Skeletal muscle satellite cell (primary cell): ENCODE measurements at regions not wholly inside any gene's neighbourhood (a gene's known extent, or its start where the extent isn't known, plus 50 kb on each side); places are given as distances from the start of the nearest gene placed in this dataset.
A peak's percentile ranks its signal among the peaks of the same experiment; 100 is the strongest.

Experiments
- H3K27me3 ChIP-seq: 2 replicates; pipeline ENCODE4 v1.7.0; 2013; ENCODE audit warnings: low read length; ENCODE audit not compliant: control insufficient read depth, insufficient read depth
- H3K36me3 ChIP-seq: 2 replicates; pipeline ENCODE4 v1.7.0; 2013; ENCODE audit warnings: mild to moderate bottlenecking, control low read depth, low read length; ENCODE audit not compliant: insufficient read depth
- H3K4me1 ChIP-seq: 2 replicates; pipeline ENCODE4 v1.7.0; 2013; ENCODE audit warnings: low read length; ENCODE audit not compliant: control insufficient read depth, insufficient read depth
- H3K4me2 ChIP-seq: 2 replicates; pipeline ENCODE4 v1.7.0; 2013; ENCODE audit warnings: mild to moderate bottlenecking, low read length
- H3K4me3 ChIP-seq: 2 replicates; pipeline ENCODE4 v1.7.0; 2013; ENCODE audit warnings: low read length
- H3K9ac ChIP-seq: 2 replicates; pipeline ENCODE4 v1.7.0; 2013; ENCODE audit warnings: mild to moderate bottlenecking, low read depth, low read length, moderate library complexity
- H3K9me3 ChIP-seq: replicated peaks from 2 replicates; pipeline ENCODE4 v1.7.0; 2013; ENCODE audit warnings: mild to moderate bottlenecking, control low read depth, low read length

- Histone ChIP-seq H3K36me3 (no peaks in the 10 kb centered on the region), H3K4me3 (no peak overlapping the region), H3K4me1 (peaks cover 15% of the 10 kb centered on the region), H3K27me3 (no peaks in the 10 kb centered on the region), H3K9me3 (no peaks in the 10 kb centered on the region), H3K9ac (no peak overlapping the region), H3K4me2 (peak overlapping the region; percentile 51)
Observed at GRCh38 chr4:42339935-42340406, 57.3 kb upstream of the SHISA3 start.

- Histone ChIP-seq H3K4me1 (peaks cover 15% of the 10 kb centered on the region), H3K4me3 (no peak overlapping the region), H3K9ac (no peak overlapping the region), H3K27me3 (no peaks in the 10 kb centered on the region), H3K9me3 (no peaks in the 10 kb centered on the region), H3K36me3 (no peaks in the 10 kb centered on the region), H3K4me2 (no peak overlapping the region)
Observed at GRCh38 chr4:42341518-42342026, 55.7 kb upstream of the SHISA3 start.

- no peak overlapping the region for H3K4me2 ChIP-seq
- H3K4me1 ChIP-seq = peaks cover 15% of the 10 kb centered on the region
- no peaks in the 10 kb centered on the region for H3K27me3 ChIP-seq
- H3K9ac ChIP-seq = no peak overlapping the region
- no peaks in the 10 kb centered on the region for H3K36me3 ChIP-seq
- no peaks in the 10 kb centered on the region for H3K9me3 ChIP-seq
- no peak overlapping the region for H3K4me3 ChIP-seq
Observed at GRCh38 chr4:42342459-42342858, 54.8 kb upstream of the SHISA3 start.

- no peaks in the 10 kb centered on the region for H3K27me3 ChIP-seq
- no peaks in the 10 kb centered on the region for H3K9me3 ChIP-seq
- no peak overlapping the region for H3K4me3 ChIP-seq
- no peak overlapping the region for H3K9ac ChIP-seq
- no peaks in the 10 kb centered on the region for H3K36me3 ChIP-seq
- peaks cover 15% of the 10 kb centered on the region for H3K4me1 ChIP-seq
- no peak overlapping the region for H3K4me2 ChIP-seq
Observed at GRCh38 chr4:42344309-42344708, 53.0 kb upstream of the SHISA3 start.

GRCh38 chr4:42344749-42345148 lies 52.5 kb upstream of the SHISA3 start:
- no peaks in the 10 kb centered on the region for H3K9me3 ChIP-seq
- no peaks in the 10 kb centered on the region for H3K36me3 ChIP-seq
- no peak overlapping the region for H3K4me3 ChIP-seq

GRCh38 chr4:42345962-42346544 lies 51.2 kb upstream of the SHISA3 start:
- H3K9ac ChIP-seq = no peak overlapping the region
- H3K9me3 ChIP-seq = no peaks in the 10 kb centered on the region
- H3K4me1 ChIP-seq = no peaks in the 10 kb centered on the region
- H3K4me2 ChIP-seq = no peak overlapping the region
- H3K36me3 ChIP-seq = no peaks in the 10 kb centered on the region
- no peaks in the 10 kb centered on the region for H3K27me3 ChIP-seq
- H3K4me3 ChIP-seq = no peak overlapping the region

More at GRCh38 chr4:42344749-42345148, 52.5 kb upstream of the SHISA3 start:
- no peaks in the 10 kb centered on the region for H3K27me3 ChIP-seq
- peaks cover 12% of the 10 kb centered on the region for H3K4me1 ChIP-seq
- H3K9ac ChIP-seq = no peak overlapping the region
- H3K4me2 ChIP-seq = no peak overlapping the region

GRCh38 chr4:42347076-42347475 lies 50.2 kb upstream of the SHISA3 start:
- no peaks in the 10 kb centered on the region for H3K4me1 ChIP-seq
- no peaks in the 10 kb centered on the region for H3K9me3 ChIP-seq
- no peak overlapping the region for H3K4me3 ChIP-seq
- H3K27me3 ChIP-seq = no peaks in the 10 kb centered on the region
- H3K4me2 ChIP-seq = no peak overlapping the region
- H3K9ac ChIP-seq = no peak overlapping the region
- no peaks in the 10 kb centered on the region for H3K36me3 ChIP-seq
